ENCODE measurements at regions not wholly inside any gene's neighbourhood (a gene's known extent, or its start where the extent isn't known, plus 50 kb on each side); places are given as distances from the start of the nearest gene placed in this dataset.

DNA sequence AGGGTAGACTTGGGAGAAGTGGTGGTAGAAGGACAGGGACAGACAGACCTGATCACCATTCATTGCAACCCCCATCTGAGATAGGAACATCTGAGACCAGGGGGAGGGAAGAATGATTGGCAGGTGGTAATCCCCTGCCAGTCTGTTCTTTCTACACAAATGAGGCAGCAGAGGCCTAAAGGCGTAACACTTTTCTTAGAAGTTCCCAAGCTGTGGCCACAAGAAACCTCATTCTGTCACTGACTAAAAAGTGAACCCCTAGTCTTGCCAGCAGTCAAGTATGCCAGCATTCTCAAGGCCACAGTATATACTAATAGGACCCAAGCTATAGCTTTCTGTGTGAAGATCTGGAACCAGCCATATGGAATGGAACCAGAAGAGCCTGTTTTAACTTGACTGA is 638.0 kb downstream of the KCNT2 start:
- TF ChIP-seq, protein P1, sequence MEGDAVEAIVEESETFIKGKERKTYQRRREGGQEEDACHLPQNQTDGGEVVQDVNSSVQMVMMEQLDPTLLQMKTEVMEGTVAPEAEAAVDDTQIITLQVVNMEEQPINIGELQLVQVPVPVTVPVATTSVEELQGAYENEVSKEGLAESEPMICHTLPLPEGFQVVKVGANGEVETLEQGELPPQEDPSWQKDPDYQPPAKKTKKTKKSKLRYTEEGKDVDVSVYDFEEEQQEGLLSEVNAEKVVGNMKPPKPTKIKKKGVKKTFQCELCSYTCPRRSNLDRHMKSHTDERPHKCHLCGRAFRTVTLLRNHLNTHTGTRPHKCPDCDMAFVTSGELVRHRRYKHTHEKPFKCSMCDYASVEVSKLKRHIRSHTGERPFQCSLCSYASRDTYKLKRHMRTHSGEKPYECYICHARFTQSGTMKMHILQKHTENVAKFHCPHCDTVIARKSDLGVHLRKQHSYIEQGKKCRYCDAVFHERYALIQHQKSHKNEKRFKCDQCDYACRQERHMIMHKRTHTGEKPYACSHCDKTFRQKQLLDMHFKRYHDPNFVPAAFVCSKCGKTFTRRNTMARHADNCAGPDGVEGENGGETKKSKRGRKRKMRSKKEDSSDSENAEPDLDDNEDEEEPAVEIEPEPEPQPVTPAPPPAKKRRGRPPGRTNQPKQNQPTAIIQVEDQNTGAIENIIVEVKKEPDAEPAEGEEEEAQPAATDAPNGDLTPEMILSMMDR (IDR thresholded peaks at IDR 0.05), result no peak
- TF ChIP-seq EZH2 (IDR thresholded peaks at IDR 0.05), result no peak

Measured in neural progenitor cell (in vitro differentiated cells).